ENCODE measurements at regions not wholly inside any gene's neighbourhood (a gene's known extent, or its start where the extent isn't known, plus 50 kb on each side); places are given as distances from the start of the nearest gene placed in this dataset.

- no peak for TF ChIP-seq CTCF (IDR thresholded peaks at IDR 0.05)
- no peak for TF ChIP-seq POLR2A (IDR thresholded peaks at IDR 0.05)
Measured at GRCh38 chr20:10998476-10998875, 324.7 kb upstream of the JAG1 start.

Measured in lower leg skin (tissue), 3 donors.